Neural cell (in vitro differentiated cells): ENCODE measurements at regions not wholly inside any gene's neighbourhood (a gene's known extent, or its start where the extent isn't known, plus 50 kb on each side); places are given as distances from the start of the nearest gene placed in this dataset.

Experiments
- EP300 ChIP-seq: fragments of 450-650 bp; conservative IDR thresholded peaks from 2 replicates; pipeline ENCODE4 v1.6.1; 2014; ENCODE audit warnings: antibody characterized with exemption, mild to moderate bottlenecking, moderate library complexity; ENCODE audit not compliant: poor library complexity, severe bottlenecking
- EZH2 ChIP-seq: fragments of 200-600, 300-800 bp; shearing (Covaris generic), sonication (generic); IDR thresholded peaks from 2 replicates; pipeline ENCODE4 v1.6.1; 2014; ENCODE audit warnings: antibody characterized with exemption, low read length, borderline replicate concordance, mild to moderate bottlenecking; ENCODE audit not compliant: insufficient read depth, poor library complexity, severe bottlenecking
- POLR2AphosphoS5 ChIP-seq: IDR thresholded peaks from 2 replicates; pipeline ENCODE4 v1.6.1; 2012
- RAD21 ChIP-seq: fragments of 450-650 bp; conservative IDR thresholded peaks from 2 replicates; pipeline ENCODE4 v1.6.1; 2014; ENCODE audit warnings: antibody characterized with exemption, mild to moderate bottlenecking, moderate library complexity
- TF ChIP-seq, protein P1 (sequence below): fragments of 450-650 bp; IDR thresholded peaks from 2 replicates; pipeline ENCODE4 v1.5.1; 2014; ENCODE audit warnings: antibody characterized with exemption, mild to moderate bottlenecking, moderate library complexity; ENCODE audit not compliant: poor library complexity, severe bottlenecking

DNA sequence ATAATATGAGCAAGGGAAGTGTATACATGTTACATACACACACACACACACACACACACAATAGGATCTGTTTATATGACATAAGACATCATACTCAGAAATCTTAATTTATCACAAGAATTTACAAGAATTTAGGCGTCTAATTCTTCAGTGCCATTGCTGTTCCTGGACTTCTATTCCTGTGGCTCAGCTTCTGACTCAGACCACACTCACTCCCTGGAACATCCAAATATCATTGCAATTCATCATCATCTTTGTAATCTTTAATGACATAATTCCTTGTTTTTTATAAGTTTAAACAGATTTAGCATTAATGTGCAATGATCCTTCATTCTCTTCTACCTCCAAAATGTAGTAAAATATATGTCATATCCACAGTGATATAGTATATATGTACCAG lies 544.2 kb downstream of the FOXG1 start:
- TF ChIP-seq EZH2 (no peak), EP300 (no peak), POLR2AphosphoS5 (no peak), RAD21 (no peak)
- TF ChIP-seq, protein P1, sequence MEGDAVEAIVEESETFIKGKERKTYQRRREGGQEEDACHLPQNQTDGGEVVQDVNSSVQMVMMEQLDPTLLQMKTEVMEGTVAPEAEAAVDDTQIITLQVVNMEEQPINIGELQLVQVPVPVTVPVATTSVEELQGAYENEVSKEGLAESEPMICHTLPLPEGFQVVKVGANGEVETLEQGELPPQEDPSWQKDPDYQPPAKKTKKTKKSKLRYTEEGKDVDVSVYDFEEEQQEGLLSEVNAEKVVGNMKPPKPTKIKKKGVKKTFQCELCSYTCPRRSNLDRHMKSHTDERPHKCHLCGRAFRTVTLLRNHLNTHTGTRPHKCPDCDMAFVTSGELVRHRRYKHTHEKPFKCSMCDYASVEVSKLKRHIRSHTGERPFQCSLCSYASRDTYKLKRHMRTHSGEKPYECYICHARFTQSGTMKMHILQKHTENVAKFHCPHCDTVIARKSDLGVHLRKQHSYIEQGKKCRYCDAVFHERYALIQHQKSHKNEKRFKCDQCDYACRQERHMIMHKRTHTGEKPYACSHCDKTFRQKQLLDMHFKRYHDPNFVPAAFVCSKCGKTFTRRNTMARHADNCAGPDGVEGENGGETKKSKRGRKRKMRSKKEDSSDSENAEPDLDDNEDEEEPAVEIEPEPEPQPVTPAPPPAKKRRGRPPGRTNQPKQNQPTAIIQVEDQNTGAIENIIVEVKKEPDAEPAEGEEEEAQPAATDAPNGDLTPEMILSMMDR: no peak
